GM12873 (cell line): ENCODE measurements at regions not wholly inside any gene's neighbourhood (a gene's known extent, or its start where the extent isn't known, plus 50 kb on each side); places are given as distances from the start of the nearest gene placed in this dataset.

Experiments used
- TF ChIP-seq, protein P1 (sequence below): IDR thresholded peaks from 2 replicates; pipeline ENCODE4 v1.5.1; 2012; ENCODE audit warnings: low read depth, mild to moderate bottlenecking, moderate library complexity, low read length, control low read depth; ENCODE audit not compliant: insufficient read depth; ENCODE audit errors: missing control alignments

DNA sequence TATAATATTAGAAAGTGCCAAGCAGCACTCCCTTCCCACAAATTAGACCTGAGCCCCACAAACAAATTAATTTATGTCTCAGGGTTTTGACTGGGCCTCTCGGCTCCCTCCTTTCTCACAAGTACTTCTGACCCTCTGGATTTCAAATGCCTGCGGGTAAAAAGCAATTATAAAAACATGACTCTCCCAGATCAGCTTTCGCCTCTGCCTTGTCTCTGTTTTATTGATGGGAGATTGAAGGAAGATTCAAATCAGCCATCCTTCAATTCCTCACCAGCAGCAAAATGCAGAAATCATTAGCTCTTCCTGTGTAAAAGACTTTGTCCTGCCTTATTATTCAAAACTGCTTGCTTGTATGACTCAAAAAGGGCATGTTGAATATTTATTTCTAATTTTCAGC lies 453.7 kb upstream of the MKI67 start:
- TF ChIP-seq, protein P1, sequence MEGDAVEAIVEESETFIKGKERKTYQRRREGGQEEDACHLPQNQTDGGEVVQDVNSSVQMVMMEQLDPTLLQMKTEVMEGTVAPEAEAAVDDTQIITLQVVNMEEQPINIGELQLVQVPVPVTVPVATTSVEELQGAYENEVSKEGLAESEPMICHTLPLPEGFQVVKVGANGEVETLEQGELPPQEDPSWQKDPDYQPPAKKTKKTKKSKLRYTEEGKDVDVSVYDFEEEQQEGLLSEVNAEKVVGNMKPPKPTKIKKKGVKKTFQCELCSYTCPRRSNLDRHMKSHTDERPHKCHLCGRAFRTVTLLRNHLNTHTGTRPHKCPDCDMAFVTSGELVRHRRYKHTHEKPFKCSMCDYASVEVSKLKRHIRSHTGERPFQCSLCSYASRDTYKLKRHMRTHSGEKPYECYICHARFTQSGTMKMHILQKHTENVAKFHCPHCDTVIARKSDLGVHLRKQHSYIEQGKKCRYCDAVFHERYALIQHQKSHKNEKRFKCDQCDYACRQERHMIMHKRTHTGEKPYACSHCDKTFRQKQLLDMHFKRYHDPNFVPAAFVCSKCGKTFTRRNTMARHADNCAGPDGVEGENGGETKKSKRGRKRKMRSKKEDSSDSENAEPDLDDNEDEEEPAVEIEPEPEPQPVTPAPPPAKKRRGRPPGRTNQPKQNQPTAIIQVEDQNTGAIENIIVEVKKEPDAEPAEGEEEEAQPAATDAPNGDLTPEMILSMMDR, result no peak

DNA sequence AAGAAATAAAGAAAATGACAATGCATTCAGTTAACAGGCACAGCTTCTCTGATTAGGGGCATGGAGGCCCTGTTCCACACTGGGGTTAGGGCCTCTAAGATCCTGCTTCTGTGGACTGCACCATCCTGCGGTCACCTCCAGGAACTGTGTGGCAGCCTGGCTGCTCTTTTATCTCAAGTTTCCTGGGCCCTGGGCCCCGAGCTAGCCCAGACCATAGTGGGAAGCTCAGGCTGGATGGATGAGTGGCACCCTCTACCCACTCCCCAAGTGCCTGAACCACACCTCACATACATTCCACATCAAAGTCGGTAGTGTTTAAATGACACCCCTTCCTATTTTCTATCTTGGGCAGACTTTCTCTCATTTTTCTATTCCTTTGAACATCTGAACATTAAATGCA lies 461.5 kb upstream of the MKI67 start:
- TF ChIP-seq, protein P1, result no peak

DNA sequence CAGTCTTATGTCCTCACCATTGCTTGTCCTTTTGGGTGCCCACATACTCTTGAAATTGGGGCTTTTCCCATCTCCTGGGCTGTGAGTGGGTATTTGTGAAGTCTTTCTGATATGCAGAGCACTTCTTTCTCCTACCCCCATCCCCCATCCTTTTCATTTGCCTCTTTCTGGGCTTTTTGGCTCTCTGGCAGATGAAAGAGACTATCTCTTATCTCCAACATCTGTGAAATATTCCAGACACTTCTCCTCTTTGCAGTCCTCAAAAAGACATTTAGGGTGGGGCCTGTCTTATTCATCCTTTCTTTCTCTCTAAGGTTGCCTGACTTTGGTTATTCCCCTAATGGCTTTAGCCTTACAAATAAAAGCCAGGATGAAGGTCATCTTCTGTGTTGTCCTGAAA lies 462.2 kb upstream of the MKI67 start:
- TF ChIP-seq, protein P1, result no peak

DNA sequence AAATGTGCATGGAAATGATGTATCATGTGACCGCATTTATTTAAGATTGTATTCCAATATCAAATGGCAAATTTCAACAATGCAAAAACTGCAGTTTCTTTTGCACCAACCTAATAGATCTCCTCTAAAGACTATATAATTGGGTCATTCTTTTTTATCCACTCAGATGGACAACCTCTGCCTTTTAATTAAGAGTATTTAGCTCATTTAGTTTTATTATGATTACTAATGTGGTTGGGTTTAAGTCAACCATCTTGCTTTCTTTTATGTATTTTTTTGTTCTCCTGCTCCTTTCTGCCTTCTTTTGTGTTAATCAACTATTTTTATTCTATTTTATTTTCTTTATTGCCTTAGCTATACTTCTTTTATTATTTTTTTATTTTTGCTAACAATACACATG lies 468.5 kb upstream of the MKI67 start:
- TF ChIP-seq, protein P1, result no peak

DNA sequence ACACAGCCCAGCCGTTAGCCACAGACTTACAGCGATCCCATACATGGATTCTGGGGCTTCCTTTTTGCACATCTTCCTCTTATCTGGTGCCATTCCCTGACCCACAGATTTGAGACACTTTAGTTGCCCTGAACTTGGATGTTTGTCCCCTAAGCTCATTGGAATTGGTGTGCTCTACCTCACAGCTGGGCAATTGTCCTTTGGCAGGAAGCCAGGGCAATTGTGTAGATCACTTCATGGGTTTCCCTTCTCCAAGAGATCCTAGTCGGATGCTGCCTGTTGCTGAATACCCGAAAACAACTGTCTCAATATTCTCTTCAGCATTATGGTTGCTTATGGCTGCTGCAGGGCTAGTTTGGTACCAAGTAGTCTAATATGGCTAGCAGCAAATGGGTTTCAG lies 470.7 kb upstream of the MKI67 start:
- TF ChIP-seq, protein P1, result no peak

DNA sequence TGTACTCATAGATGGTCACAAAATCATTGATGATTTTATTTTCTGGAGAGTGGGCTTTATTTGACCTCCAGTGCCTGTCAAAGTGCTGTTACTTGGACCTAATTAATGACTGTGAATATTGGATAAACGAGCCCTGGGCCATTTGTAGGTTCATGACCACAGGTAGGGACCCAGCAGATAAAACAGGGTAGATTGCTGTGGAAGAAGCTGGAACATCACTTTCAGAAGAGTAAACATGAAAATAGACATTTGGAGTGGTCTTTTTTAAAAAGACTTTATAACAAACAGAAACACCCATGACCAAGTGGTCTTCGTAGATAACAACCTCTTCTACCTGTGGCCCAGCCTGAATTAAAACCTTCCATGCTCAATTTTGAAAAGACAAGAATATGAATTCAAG lies 472.8 kb upstream of the MKI67 start:
- TF ChIP-seq, protein P1, result no peak

DNA sequence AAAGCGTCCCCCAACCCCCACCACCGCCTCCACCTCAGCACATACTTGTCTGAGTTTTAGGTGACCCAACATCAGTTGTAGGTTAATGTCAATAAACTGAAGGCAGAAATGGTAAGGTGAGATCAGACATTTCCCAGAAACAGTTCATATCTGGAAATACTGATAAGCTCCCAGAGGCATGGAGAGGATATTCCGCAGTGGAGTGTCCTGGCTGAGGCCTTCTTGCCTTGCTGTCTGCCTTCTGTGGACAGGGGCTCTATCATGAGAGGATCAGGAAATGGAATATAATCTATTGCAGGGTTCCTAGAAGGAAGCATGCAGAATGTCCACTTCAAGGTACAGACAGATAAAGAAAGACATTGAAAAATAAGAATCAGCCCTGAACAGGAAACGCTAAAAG lies 473.3 kb upstream of the MKI67 start:
- TF ChIP-seq, protein P1, result no peak
